HepG2 (cell line): ENCODE measurements at regions not wholly inside any gene's neighbourhood (a gene's known extent, or its start where the extent isn't known, plus 50 kb on each side); places are given as distances from the start of the nearest gene placed in this dataset.

ENCODE experiments used
- ATAC-seq: fragments of 200-7000 bp; cut with Tn5 transposase; 3 replicates; pipeline ENCODE4 v1.9.1; 2020; ENCODE audit warnings: mild to moderate bottlenecking, moderate library complexity
- BruUV-seq: library from RNA; stranded (reverse); fragments of 400-500 nt; replicated peaks from 2 replicates; lab custom pipeline; 2021; lab: Mats Ljungman, UMichigan
- CTCF ChIA-PET: fragments of 300-600 bp; formaldehyde crosslinking; extraction: SDS; loops from one replicate; lab custom pipeline; 2021; ENCODE audit warnings: low total read pairs, inconsistent platforms, low intra/inter-chr PET ratio; lab: Yijun Ruan, JAX
- POLR2A ChIA-PET: fragments of 350-600 bp; sonication (Branson Sonifier 250); formaldehyde crosslinking; loops from one replicate; lab custom pipeline; 2020; ENCODE audit warnings: antibody characterized with exemption, inconsistent platforms; lab: Yijun Ruan, JAX
- DNase-seq: peaks from one replicate; pipeline ENCODE4 v3.0.0-alpha.2; 2015; ENCODE audit warnings: low spot score
- FAIRE-seq: peaks from 3 replicates; lab custom pipeline; 2011; peaks lifted over from hg19 to GRCh38; lab: Jason Lieb, UNC
- H2AFZ ChIP-seq: one replicate; pipeline ENCODE4 v1.6.1; 2011; ENCODE audit warnings: low read length, inconsistent platforms
- H3K27ac ChIP-seq: fragments of 300-600 bp; 3 replicates; pipeline ENCODE4 v1.8.0; 2011; ENCODE audit warnings: mixed run types, mild to moderate bottlenecking, mixed read lengths, low read length, inconsistent platforms; ENCODE audit not compliant: insufficient read depth; ENCODE audit errors: extremely low read length
- H3K27me3 ChIP-seq, 2 experiments: fragments of 200-600 bp in 1 of 2; 2 replicates in 1 of 2; 3 replicates in 1 of 2; pipeline versions ENCODE4 v1.6.0 to v1.8.0; 2011; ENCODE audit warnings: low read length in 2 of 2, mild to moderate bottlenecking in 2 of 2, moderate library complexity in 2 of 2, inconsistent platforms in 1 of 2; ENCODE audit not compliant: insufficient read depth in 2 of 2, control insufficient read depth in 1 of 2
- H3K36me3 ChIP-seq, 2 experiments: fragments of 200-600 bp in 1 of 2; replicated peaks in 1 of 2; 2 replicates in 1 of 2; 3 replicates in 1 of 2; pipeline versions ENCODE4 v1.5.1 to v1.8.0; 2011; ENCODE audit warnings: low read length in 2 of 2, inconsistent platforms in 1 of 2; ENCODE audit not compliant: insufficient read depth in 2 of 2, control insufficient read depth in 1 of 2
- H3K4me1 ChIP-seq: 2 replicates; pipeline ENCODE4 v1.5.1; 2012; ENCODE audit warnings: low read length, inconsistent platforms; ENCODE audit not compliant: insufficient read depth
- H3K4me2 ChIP-seq: 2 replicates; pipeline ENCODE4 v1.6.0; 2011; ENCODE audit warnings: low read depth, low read length, inconsistent platforms
- H3K4me3 ChIP-seq, 3 experiments: fragments of 200-600 bp in 1 of 3; sonication (generic), shearing (Covaris generic) in 1 of 3; replicated peaks in 1 of 3; 2 replicates each; pipeline ENCODE4 v1.5.1; 2011 to 2016; ENCODE audit warnings: low read length in 3 of 3, inconsistent platforms in 2 of 3, low read depth in 2 of 3, mild to moderate bottlenecking in 2 of 3, control low read depth in 1 of 3, mixed read lengths in 1 of 3; ENCODE audit not compliant: insufficient read depth in 1 of 3
- H3K79me2 ChIP-seq: one replicate; pipeline ENCODE4 v1.6.1; 2011; ENCODE audit warnings: low read length, inconsistent platforms; ENCODE audit not compliant: insufficient read depth
- H3K9ac ChIP-seq: 2 replicates; pipeline ENCODE4 v1.6.0; 2011; ENCODE audit warnings: mild to moderate bottlenecking, low read depth, low read length, inconsistent platforms; ENCODE audit not compliant: insufficient read depth
- H3K9me3 ChIP-seq: 2 replicates; pipeline ENCODE4 v1.5.1; 2012; ENCODE audit warnings: mild to moderate bottlenecking, low read length
- H4K20me1 ChIP-seq: 2 replicates; pipeline ENCODE4 v1.6.0; 2011; ENCODE audit warnings: inconsistent platforms, mild to moderate bottlenecking, low read length, moderate library complexity; ENCODE audit not compliant: insufficient read depth
- FOXC1 ChIP-seq: sonication (generic); formaldehyde crosslinking; IDR thresholded peaks from 2 replicates; pipeline ENCODE4 v1.8.0; 2022; ENCODE audit warnings: mild to moderate bottlenecking, missing genetic modification reagents, borderline replicate concordance
- GABPB1 ChIP-seq: IDR thresholded peaks from 2 replicates; pipeline ENCODE4 v1.6.1; 2016; ENCODE audit warnings: mild to moderate bottlenecking, missing genetic modification reagents, moderate library complexity, missing compliant biosample characterization
- HOXA9 ChIP-seq: sonication (generic); formaldehyde crosslinking; IDR thresholded peaks from 2 replicates; pipeline ENCODE4 v1.8.1; 2022; ENCODE audit warnings: missing genetic modification reagents, mild to moderate bottlenecking, moderate library complexity, borderline replicate concordance
- NFE2L1 ChIP-seq: sonication (generic); formaldehyde crosslinking; IDR thresholded peaks from 2 replicates; pipeline ENCODE4 v1.4.0; 2020; ENCODE audit warnings: missing genetic modification reagents, mild to moderate bottlenecking, borderline replicate concordance
- NR2C2 ChIP-seq: sonication (generic); formaldehyde crosslinking; IDR thresholded peaks from 2 replicates; pipeline ENCODE4 v1.4.0; 2020; ENCODE audit warnings: missing genetic modification reagents, mild to moderate bottlenecking, moderate library complexity, borderline replicate concordance
- PHF21A ChIP-seq: sonication (generic); formaldehyde crosslinking; IDR thresholded peaks from 2 replicates; pipeline ENCODE4 v1.5.0; 2020; ENCODE audit warnings: mild to moderate bottlenecking, missing genetic modification reagents
- REL ChIP-seq: sonication (generic); formaldehyde crosslinking; conservative IDR thresholded peaks from 2 replicates; pipeline ENCODE4 v1.8.0; 2022; ENCODE audit warnings: mild to moderate bottlenecking, missing genetic modification reagents, moderate library complexity
- RFXANK ChIP-seq: IDR thresholded peaks from 2 replicates; pipeline ENCODE4 v1.6.1; 2016
- RFXAP ChIP-seq: sonication (generic); formaldehyde crosslinking; IDR thresholded peaks from 2 replicates; pipeline ENCODE4 v1.4.0; 2020; ENCODE audit warnings: missing genetic modification reagents, borderline replicate concordance
- ZNF362 ChIP-seq: sonication (generic); formaldehyde crosslinking; IDR thresholded peaks from 2 replicates; pipeline ENCODE4 v1.4.0; 2020; ENCODE audit warnings: missing genetic modification reagents, mild to moderate bottlenecking, borderline replicate concordance
- WGBS: methylation state at CpG from one replicate; pipeline ENCODE4 v1.1.6; 2017; ENCODE audit warnings: low lambda C conversion rate; 5-methylcytosine and 5-hydroxymethylcytosine counted together
- in situ Hi-C: cut with HindIII; loops from 2 replicates; pipeline ENCODE4 v1.10.0; 2017; ENCODE audit warnings: low pct_unique_long_range_greater_than_20kb; ENCODE audit not compliant: extremely low pct_ligation_motif_present
- intact Hi-C: fragments of 100-400 bp; cut with micrococcal nuclease; formaldehyde crosslinking; loops from one replicate; pipeline ENCODE4 v1.10.0; 2022; ENCODE audit not compliant: unreplicated experiment
- TF ChIP-seq, protein P1 (sequence below): sonication (generic); formaldehyde crosslinking; conservative IDR thresholded peaks from 2 replicates; pipeline ENCODE4 v1.4.0; 2020; ENCODE audit warnings: missing genetic modification reagents
- TF ChIP-seq, protein P2 (sequence below): sonication (generic); IDR thresholded peaks from 2 replicates; pipeline ENCODE4 v1.6.1; 2016; ENCODE audit warnings: low read depth, borderline replicate concordance
- TF ChIP-seq, protein P3 (sequence below): sonication (generic); formaldehyde crosslinking; IDR thresholded peaks from 2 replicates; pipeline ENCODE4 v1.5.1; 2020; ENCODE audit warnings: mild to moderate bottlenecking, missing genetic modification reagents, borderline replicate concordance
- TF ChIP-seq, protein P4 (sequence below): sonication (generic); formaldehyde crosslinking; IDR thresholded peaks from 2 replicates; pipeline ENCODE4 v1.4.0; 2020; ENCODE audit warnings: missing genetic modification reagents, borderline replicate concordance

DNA sequence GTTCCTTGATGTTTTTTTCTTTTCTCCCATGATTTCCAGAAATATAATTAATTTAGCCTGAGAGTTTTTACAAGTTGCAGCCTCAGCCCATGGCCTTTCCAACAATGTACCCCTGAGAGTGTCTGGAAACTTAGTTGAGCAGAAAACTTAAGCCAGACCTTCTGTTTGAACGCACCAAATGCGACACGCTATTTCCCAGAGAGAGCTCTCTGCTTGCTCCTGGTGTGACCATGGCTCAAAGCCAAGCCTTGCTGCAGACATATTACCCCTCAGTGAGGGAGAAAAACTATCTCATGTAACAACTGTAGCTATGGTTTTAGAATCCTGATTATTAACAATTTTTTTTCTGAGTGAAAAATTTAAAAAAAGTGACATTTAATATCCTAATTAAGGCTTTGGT, 1204.5 kb upstream of the SLC10A2 start:
- POLR2A ChIA-PET, result no interaction called here
- no TSS peak for BruUV-seq
- in situ Hi-C loops, result no loop called here

More for the DNA sequence above, 1204.5 kb upstream of the SLC10A2 start:
- Histone ChIP-seq H3K9ac (no peak overlapping the region), H3K4me1 (no peaks in the 10 kb centered on the region), H2AFZ (no peak overlapping the region), H3K79me2 (no peaks in the 10 kb centered on the region)
- intact Hi-C loops, result no loop called here
- TF ChIP-seq NR2C2 (no peak), GABPB1 (no peak), REL (CRISPR knock-in tag) (no peak), PHF21A (CRISPR knock-in tag) (no peak), RFXAP (no peak), FOXC1 (CRISPR knock-in tag) (no peak), NFE2L1 (CRISPR knock-in tag) (no peak), ZNF362 (no peak), RFXANK (no peak), HOXA9 (CRISPR knock-in tag) (no peak)
- TF ChIP-seq, protein P1, sequence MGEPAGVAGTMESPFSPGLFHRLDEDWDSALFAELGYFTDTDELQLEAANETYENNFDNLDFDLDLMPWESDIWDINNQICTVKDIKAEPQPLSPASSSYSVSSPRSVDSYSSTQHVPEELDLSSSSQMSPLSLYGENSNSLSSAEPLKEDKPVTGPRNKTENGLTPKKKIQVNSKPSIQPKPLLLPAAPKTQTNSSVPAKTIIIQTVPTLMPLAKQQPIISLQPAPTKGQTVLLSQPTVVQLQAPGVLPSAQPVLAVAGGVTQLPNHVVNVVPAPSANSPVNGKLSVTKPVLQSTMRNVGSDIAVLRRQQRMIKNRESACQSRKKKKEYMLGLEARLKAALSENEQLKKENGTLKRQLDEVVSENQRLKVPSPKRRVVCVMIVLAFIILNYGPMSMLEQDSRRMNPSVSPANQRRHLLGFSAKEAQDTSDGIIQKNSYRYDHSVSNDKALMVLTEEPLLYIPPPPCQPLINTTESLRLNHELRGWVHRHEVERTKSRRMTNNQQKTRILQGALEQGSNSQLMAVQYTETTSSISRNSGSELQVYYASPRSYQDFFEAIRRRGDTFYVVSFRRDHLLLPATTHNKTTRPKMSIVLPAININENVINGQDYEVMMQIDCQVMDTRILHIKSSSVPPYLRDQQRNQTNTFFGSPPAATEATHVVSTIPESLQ (CRISPR knock-in tag), result no peak
- TF ChIP-seq, protein P2, sequence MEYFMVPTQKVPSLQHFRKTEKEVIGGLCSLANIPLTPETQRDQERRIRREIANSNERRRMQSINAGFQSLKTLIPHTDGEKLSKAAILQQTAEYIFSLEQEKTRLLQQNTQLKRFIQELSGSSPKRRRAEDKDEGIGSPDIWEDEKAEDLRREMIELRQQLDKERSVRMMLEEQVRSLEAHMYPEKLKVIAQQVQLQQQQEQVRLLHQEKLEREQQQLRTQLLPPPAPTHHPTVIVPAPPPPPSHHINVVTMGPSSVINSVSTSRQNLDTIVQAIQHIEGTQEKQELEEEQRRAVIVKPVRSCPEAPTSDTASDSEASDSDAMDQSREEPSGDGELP, result no peak
- TF ChIP-seq, protein P3, sequence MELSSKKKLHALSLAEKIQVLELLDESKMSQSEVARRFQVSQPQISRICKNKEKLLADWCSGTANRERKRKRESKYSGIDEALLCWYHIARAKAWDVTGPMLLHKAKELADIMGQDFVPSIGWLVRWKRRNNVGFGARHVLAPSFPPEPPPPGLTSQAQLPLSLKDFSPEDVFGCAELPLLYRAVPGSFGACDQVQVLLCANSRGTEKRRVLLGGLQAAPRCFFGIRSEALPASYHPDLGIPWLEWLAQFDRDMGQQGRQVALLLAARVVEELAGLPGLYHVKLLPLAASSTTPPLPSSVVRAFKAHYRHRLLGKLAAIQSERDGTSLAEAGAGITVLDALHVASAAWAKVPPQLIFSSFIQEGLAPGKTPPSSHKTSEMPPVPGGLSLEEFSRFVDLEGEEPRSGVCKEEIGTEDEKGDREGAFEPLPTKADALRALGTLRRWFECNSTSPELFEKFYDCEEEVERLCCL (CRISPR knock-in tag), result no peak
- TF ChIP-seq, protein P4, sequence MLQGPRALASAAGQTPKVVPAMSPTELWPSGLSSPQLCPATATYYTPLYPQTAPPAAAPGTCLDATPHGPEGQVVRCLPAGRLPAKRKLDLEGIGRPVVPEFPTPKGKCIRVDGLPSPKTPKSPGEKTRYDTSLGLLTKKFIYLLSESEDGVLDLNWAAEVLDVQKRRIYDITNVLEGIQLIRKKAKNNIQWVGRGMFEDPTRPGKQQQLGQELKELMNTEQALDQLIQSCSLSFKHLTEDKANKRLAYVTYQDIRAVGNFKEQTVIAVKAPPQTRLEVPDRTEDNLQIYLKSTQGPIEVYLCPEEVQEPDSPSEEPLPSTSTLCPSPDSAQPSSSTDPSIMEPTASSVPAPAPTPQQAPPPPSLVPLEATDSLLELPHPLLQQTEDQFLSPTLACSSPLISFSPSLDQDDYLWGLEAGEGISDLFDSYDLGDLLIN (CRISPR knock-in tag), result no peak
- TF ChIP-seq, all 625 proteins: peak for 0
- Histone ChIP-seq H3K27me3 (no peaks in the 10 kb centered on the region), H3K4me2 (no peak overlapping the region), H3K4me3 (no peak overlapping the region), H3K9me3 (peaks cover 42% of the 10 kb centered on the region), H3K27ac (no peak overlapping the region), H4K20me1 (no peaks in the 10 kb centered on the region), H3K36me3 (no peaks in the 10 kb centered on the region)
- DNase-seq, result no peak
- no peak for ATAC-seq
- no peak for FAIRE-seq
- WGBS, result 7% methylated on average over 3 of the region's 3 CpGs
- CTCF ChIA-PET, result no interaction called here
